ENCODE measurements at regions not wholly inside any gene's neighbourhood (a gene's known extent, or its start where the extent isn't known, plus 50 kb on each side); places are given as distances from the start of the nearest gene placed in this dataset.

- no peak for DNase-seq (ENCODE audit: low spot score)
These were observed 60.3 kb upstream of the GREM2 start for GRCh38 chr1:240672132-240672811.

- DNase-seq (ENCODE audit: low spot score) = no peak
These were observed 55.4 kb upstream of the GREM2 start for GRCh38 chr1:240667351-240667750.

GRCh38 chr1:240666568-240667198 is 54.7 kb upstream of the GREM2 start:
- DNase-seq (ENCODE audit: low spot score) = no peak

- DNase-seq (ENCODE audit: low spot score) = no peak
These were observed 51.4 kb upstream of the GREM2 start for GRCh38 chr1:240663169-240663879.
